ENCODE measurements at regions not wholly inside any gene's neighbourhood (a gene's known extent, or its start where the extent isn't known, plus 50 kb on each side); places are given as distances from the start of the nearest gene placed in this dataset.

GRCh38 chr9:1515557-1515956 lies 465.4 kb downstream of the DMRT2 start:
- Histone ChIP-seq H3K36me3 (ENCODE audit: control insufficient read depth in 2 of 2, extremely low read depth in 1 of 2, insufficient read depth in 2 of 2, low read length in 2 of 2) (no peaks in the 10 kb centered on the region), H3K9me3 (replicated peaks; ENCODE audit: control insufficient read depth, insufficient read depth, low read length) (peaks cover 2% of the 10 kb centered on the region), H4K20me1 (replicated peaks; ENCODE audit: control insufficient read depth, extremely low read depth, insufficient read depth, low read length) (no peaks in the 10 kb centered on the region), H3K9ac (replicated peaks; ENCODE audit: extremely low read depth, insufficient read depth, low read length) (no peak overlapping the region), H3K4me2 (ENCODE audit: insufficient read depth, low read length) (no peak overlapping the region), H3K4me1 (ENCODE audit: control insufficient read depth, extremely low read depth, insufficient read depth, low read length) (no peaks in the 10 kb centered on the region), H3K4me3 (replicated peaks in 1 of 3; ENCODE audit: insufficient read depth in 1 of 3, low read depth in 1 of 3, low read length in 3 of 3) (no peak overlapping the region), H3K27me3 (ENCODE audit: control insufficient read depth in 2 of 2, insufficient read depth in 2 of 2, low read length in 2 of 2) (no peaks in the 10 kb centered on the region), H2AFZ (ENCODE audit: low read depth, low read length) (no peak overlapping the region), H3K27ac (ENCODE audit: insufficient read depth, low read depth, low read length) (no peak overlapping the region), H3K79me2 (ENCODE audit: control insufficient read depth, insufficient read depth, low read length) (no peaks in the 10 kb centered on the region), H3K9me1 (replicated peaks; ENCODE audit: control insufficient read depth, extremely low read depth, insufficient read depth, low read length) (no peaks in the 10 kb centered on the region)
- FAIRE-seq (no peak), DNase-seq (ENCODE audit: low read depth, low spot score) (no peak)
- dilution Hi-C loops (cut with MboI; ENCODE audit: extremely low pct_ligation_motif_present, low sequenced_read_pairs) (no loop called here), intact Hi-C loops (cut with micrococcal nuclease) (no loop called here)
- TF ChIP-seq FOS (IDR thresholded peaks at IDR 0.05; ENCODE audit: borderline replicate concordance, insufficient read depth, low read length) (no peak), EZH2 (IDR thresholded peaks at IDR 0.05; ENCODE audit: borderline replicate concordance, low read depth, low read length, severe bottlenecking) (no peak), MYC (IDR thresholded peaks at IDR 0.05; ENCODE audit: low read depth, low read length) (no peak), JUN (IDR thresholded peaks at IDR 0.05; ENCODE audit: borderline replicate concordance, insufficient read depth, insufficient read length, low read depth) (no peak), MAX (IDR thresholded peaks at IDR 0.05; ENCODE audit: insufficient read depth, insufficient read length) (no peak), CTCF (IDR thresholded peaks at IDR 0.05; ENCODE audit: extremely low read depth in 1 of 2, insufficient read depth in 1 of 2, low read depth in 1 of 2, low read length in 2 of 2) (no peak), POLR2A (IDR thresholded peaks at IDR 0.05; ENCODE audit: low read depth, low read length) (no peak), GATA2 (IDR thresholded peaks at IDR 0.05; ENCODE audit: insufficient read depth, insufficient read length, low read depth, low read length) (no peak), POLR2AphosphoS5 (IDR thresholded peaks at IDR 0.05; ENCODE audit: insufficient read depth, low read depth, low read length) (no peak)
- no TSS peak for BruUV-seq (replicated peaks)
- CTCF ChIA-PET, result no interaction called here
- POLR2A ChIA-PET, result no interaction called here

Data from endothelial cell of umbilical vein (primary cell).